NCI-H2081 (cell line): ENCODE measurements at regions not wholly inside any gene's neighbourhood (a gene's known extent, or its start where the extent isn't known, plus 50 kb on each side); places are given as distances from the start of the nearest gene placed in this dataset.

Experiments used
- DNase-seq, 2 experiments: peaks; one replicate each; lab custom pipeline; 2025; lab: John Stamatoyannopoulos, UW

DNA sequence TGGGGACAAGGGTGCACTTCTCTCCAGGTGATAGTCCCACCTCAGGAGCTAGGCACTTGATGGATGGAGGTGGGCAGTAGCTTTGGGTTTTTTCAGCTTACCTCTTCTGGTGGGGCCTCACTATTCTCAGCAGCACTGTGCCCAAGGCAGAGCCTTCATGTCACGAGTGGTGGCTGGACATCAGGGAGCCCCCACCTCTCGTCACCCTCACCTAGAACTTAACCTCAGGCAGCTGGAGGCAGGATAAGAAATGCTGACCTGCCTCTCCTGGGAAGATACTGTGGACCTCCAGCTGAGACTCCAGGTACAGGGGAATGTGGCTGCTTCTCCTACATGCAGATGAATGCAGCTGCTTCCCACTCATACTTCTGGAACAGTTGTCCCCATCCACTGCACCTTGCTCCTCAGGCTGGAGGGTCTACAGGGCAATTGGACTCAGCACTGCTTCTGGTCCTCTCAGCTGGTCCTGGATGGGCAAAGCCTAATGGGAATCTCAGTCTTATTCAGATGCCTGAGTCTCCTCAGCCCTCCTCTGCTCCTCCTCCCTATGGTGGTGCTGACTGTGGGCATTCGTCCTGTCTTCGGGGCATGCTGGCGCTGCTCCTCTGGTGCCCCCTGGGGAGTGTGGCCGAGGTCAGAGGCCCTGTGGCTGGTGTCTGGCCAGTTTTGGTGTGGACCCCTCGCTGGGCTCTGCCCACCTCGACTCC is 129.9 kb downstream of the KLF13 start:
- no peak for DNase-seq

DNA sequence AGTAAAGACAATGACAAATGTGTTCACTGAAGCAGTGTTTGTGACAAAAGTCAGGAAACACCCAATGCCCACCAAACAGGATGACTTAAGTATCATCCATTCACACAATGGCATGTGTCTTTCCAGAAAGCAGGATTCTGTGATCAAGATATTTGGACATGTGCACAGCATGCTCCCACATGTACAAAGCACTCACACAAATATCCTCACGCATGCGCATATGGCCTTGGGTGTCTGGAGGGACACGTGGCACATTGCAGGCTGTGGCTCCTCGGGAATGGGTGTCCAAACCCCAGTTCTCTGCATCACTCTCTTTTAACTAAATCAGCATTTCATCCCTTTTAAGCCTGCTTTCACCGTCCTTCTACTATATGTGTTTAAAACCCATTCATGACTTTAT is 130.5 kb downstream of the KLF13 start:
- DNase-seq = no peak

DNA sequence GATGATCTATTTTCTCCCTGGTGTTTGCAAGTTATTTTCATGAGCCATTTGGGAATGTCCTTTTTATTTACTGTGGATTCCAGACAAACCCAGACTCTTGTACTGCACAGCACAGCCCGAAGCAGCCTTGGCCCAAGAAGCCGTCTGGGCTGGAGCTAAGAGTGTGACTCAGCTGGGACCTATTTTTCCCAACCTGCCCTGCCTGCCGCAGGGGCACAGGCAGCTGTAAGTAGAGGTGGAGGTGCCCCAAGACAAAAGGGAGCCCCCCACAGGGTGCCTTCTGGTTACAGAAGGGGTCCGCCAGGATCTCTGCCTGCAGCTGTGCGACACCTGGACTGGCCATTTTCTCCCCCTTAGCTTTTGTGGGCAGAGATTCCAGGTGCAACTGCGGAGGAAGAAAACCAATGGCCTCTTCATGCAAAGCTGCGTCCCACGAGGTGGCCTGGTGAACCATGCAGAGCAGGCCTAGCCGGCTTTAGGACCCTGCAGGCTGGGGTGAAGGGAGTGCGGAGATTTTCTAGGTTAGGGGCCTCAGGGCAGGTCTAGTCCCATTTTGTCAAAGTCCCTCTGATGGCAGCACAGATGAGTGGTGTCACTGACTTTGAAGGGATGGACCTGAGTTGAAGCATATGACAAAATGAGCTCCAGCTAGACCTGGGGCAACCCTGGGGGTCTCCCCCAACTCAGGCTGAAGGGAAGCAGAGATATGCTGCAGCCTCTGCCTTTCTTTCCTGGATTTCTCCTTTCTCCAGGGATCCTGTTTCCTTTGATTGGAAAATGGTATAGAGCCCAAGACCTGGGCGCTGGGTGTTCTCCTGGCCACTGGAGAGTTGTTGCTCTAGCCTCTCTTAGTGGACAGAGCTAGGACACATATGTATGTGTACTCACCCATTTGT is 131.2 kb downstream of the KLF13 start:
- DNase-seq = no peak

DNA sequence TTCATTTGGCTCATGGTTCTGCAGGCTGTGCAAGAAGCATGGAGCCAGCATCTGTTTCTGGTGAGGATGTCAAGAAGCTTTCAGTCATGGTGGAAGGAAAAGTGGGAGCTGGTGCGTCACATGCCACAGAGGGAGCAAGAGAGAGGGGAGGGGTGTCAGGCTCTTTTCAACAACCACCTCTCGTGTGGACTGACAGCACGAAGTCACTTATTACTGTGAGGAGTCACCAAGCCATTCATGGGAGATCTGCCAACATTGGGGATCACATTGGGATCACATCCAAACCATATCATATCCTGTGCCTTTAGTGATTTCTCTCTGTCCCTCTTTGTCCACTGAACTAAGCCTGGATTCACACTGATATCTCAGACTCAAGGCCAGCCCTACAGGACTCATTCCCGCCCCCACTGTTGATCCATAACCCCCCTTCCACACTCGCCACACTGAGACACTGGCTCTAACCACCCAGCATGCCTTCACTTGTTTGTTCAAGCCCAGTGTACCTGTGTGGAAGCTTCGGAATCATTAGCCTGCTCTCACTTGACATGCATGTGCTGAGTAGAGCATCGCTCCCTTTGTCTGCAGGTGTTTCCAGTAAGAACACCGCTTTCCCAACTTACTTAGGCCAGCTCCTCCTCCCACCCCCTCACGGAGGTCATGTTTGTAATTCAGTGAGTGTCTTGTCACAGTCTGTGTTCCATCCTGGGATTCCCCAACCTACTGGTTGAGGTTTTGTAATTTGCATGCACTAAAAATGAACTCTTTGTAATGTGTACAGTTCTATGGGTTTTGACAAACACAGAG is 132.2 kb downstream of the KLF13 start:
- no peak for DNase-seq

DNA sequence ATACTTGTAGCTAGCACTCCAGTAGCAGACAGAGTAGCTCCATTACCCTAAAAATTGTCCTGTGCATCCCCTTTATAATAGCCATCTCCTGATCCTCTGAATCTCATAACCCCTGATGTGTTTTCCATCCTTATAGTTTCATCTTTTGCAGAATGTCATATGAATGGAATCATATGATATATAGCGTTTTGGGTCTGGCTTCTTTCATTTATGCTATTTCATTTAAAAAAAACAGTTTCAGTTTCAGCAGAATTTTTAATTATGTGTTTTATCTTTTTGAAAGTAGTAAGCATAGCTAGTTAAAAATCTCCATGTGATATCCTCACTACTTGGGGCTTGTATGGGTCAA is 132.7 kb downstream of the KLF13 start:
- no peak for DNase-seq

DNA sequence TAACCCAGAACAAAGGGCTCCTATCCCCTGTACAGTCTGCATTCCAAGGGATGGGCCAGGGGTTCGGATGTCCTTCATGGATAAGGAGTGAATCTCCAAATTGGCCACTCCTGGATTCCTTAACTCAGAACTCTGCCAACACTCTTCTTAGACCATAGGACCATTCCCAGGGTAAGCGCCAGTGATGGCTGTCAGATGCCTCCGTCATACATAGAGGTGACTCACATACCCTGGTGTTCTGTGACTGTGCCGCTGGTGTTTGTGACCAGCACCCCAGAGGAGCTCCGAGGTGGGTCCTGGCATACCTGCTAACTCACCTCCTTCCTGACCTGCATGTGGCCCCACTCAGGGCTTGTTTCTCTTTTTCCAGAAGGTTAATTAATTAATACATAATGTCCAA is 134.7 kb downstream of the KLF13 start:
- no peak for DNase-seq

DNA sequence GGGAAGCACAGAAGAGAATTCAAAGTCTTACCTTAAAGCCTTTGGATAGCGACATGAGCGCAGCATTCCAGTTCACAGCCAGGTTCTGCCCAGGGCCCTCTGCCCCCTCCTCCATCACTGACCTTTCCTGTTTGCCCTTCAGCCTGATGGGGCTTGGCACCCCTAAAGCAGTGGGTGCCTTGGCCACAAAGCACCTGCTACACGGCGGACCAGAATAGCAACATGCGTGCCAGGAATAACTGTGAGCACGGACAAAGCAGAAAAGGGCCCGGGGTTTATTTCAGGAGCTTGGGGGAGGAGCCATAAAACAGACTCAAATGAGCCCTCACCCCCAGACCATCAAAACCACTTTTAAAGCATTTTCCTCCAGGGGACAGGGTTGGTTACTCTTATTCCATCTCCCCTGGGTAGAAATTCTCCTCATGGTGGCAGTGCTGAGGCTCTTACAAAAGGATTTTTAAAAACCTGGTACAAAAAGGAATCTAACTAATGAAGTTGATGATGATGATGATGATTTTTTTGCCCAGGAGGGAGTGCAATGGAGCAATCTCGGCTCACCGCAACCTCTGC is 135.4 kb downstream of the KLF13 start:
- no peak for DNase-seq

DNA sequence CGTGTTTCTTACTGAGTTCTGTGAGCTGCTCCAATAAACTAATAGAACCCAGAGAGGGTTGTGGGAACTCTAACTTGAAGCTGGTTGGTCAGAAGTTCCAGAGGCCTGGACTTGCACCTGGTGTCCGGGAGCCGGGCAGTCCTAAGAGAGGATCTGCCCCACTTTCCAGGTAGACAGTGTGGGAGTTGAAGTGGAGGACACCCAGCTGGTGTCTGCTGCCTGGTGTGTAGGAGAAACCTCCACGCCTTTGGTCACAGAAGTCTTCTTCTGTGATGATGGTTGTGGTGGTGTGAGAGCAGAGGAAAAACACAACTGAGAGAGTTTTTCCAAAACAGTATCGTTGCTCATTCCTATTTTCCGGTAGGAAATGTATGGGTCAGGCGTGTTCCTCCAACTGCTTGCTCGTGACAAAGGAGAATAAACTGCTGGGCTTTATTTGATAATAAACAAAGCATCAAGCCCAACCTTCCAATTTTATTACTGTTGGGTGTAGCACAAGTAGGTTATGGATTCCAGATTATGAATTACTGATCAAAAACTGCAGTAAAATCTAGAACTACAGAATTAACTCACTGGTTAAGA is 137.0 kb downstream of the KLF13 start:
- no peak for DNase-seq

DNA sequence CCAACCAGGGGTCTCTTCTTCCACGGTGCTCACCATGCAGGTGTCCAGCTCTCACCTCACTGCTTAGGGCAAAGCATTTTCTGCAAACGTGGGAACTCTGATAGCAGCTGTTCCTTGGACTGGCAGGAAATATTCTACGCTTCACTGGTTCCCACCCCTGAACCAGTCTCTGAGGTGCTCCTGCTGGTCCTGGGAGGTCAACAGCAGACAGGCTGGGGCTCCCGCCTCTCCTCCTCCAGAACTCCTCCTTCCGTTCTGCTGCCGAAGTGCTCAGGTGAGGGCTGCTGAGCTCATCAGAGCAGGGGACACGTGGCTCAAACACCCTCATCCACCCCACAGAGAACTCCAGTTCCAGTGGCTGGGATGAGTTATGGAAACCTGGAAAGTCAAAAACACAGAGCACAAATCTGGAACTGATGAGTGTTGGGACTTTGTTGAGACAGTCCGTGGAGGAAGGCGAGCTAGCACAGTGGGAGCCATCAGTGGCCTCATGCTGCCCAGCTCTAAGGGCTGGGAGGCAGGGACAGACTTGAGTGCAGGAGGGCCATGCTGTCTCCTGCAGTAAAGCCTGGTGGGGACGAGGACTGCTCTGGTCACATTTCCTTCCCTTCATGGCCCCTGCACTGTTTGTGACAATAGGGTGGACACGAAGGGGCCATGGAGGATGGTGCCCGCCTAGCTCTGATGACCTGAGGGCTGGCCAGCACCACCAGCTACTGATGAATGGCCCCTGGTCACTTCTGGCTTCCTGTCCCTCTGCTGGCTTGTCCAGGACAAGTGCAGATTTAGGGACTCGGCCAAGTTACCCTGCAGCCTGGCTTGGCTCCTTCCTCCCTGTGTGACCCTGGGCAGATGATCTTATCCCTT is 137.8 kb downstream of the KLF13 start:
- no peak for DNase-seq

DNA sequence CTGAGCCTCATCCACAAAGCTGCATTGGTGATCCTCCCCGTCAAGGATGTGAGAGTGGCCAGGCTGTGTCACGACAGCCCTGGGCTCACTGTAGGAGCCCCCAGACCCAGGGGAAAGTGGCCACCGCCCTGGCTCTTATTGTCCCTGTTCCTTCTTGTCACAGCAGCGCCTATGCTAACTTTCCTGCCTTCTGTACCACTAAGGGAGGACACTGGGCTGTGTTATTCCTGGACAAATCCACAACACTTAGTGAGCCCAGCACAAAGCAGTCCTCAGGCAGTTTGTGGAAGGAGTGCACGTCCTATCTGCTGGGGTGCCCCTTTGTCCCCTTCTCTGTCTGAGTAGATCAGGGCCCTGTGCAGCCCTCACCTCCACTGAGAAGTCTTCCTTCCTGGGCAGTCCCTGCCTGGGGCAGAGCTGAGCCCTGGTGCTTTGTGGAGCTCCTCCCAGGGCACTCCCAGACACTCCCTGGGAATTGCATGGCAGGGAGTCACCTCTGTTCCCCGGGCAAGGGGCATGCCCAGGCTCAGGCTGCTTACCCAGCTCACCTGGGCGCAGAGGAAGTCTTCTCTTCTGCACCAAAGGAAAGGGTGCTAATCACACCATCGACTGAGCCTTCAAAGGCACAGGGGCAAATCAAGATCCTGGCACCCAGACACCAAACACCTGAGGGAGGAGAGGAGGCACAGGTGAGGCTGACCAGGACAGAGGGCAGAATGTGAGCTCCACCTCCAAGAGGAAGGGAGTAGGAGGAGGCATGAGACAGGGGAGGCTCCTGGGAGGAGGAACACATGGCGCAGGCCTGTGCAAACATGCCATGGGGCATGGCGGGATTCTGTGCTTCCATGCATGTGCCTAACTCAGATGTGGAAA is 138.7 kb downstream of the KLF13 start:
- no peak for DNase-seq

DNA sequence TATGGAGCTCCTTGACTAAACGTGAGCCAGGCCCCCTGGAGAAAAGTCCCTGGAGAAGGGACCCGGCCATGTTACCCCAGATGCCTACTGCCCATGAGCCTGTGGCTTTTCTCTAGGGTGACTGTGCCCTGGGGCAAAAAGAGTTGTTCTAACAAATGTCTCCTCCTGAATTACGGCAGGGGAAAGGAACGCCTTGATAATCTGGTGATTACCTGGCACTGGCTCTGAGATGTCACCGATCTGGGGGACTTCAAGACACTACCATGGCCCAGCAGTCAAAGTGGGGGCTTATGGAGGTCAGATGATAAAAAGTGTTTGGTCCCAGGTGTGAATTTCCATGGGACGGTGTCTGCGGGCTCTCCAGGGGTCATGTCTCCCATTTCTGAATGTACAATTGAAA is 140.7 kb downstream of the KLF13 start:
- DNase-seq = no peak

DNA sequence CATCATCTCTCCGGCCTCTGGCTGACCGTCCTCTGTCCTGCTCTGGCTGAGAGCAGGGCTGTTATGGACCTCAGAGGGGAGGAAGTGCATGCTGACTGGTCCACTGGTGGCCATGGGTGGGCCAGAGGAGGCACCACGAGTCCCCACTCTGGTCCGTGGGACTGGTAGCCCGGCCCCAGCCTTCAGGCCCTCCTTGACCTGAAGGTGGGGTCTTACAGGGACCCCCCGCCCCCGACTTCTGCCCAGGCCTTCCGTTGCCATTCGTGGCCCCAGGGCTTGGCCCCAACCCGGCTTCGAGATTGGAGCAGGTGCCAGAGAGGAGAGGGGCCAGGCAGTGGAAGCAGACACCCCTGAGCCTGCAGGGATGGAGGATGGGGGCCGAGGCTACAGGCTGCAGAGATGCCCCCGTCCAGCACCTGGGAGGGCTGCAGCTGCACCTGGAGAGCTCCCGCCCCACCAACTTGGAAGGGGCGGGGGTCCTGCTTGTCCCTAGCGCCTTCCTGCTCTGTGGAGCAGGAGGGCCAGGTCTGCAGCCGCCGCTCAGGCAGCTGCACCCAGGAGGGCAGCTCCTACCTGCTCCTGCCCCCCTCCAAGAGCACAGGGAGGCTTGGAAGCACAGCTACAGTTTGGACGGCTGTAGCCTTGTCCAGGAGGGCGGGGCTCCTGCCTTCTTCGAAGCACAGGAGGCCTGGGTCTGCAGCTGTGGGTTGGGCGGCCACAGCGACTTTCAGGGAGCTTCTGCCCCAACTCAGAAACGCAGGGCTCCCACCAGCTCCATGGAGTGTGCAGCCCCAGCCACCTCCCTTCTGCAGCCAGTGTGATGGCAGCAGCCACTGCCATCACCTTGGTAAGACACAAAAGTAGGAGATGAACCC is 142.5 kb downstream of the KLF13 start:
- DNase-seq = no peak

DNA sequence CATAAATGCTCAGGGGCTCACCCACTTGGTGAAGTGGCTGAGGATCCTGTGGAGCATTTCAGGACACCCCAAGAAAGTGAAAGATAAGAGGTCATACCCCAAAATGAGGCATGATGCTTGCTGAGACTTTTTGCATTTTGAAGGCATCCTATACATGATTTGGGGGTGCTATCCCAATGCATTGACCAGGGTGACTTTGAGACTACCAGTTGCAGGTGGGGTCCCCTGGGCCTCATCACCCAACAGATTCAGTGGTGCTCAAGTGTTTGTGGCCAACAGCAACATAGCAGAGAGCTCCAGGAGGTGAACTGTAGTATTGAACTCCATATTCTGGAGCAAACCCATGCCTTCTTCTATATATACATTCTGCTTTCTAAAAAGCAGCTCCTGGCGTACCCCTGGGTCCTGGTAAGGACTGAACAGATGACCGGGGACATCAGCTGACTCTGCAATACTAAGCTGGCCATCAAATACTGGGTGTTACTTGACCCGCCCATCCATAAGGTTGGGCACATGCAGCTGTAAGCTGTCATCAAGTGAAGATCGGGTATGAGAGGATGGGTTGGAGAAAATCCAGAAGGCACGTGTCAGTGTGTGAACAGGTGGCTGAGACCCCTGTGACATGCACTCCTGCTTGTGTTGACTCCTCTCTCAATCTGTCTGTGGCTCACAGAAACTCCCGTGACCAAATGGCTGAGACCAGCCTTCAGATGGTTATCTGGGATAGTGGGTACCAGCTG is 143.3 kb downstream of the KLF13 start:
- no peak for DNase-seq

DNA sequence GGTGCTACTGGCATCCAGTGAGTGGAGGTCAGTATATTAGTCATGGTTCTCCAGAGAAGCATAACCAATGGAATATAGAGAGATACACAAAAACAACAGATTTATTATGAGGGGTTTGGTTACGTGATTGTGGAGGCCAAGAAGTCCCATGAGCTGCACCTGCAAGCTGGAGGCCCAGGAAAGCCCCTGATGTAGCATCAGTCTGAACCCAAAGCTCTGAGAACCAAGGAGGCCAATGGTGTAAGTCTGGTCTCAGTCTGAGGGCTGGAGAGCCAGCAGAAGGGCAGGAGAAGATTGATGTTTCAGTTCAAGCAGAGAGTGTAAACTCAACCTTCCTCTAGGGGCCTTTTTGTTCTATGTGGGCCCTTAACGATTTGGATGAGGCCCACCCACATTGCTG is 144.1 kb downstream of the KLF13 start:
- no peak for DNase-seq

DNA sequence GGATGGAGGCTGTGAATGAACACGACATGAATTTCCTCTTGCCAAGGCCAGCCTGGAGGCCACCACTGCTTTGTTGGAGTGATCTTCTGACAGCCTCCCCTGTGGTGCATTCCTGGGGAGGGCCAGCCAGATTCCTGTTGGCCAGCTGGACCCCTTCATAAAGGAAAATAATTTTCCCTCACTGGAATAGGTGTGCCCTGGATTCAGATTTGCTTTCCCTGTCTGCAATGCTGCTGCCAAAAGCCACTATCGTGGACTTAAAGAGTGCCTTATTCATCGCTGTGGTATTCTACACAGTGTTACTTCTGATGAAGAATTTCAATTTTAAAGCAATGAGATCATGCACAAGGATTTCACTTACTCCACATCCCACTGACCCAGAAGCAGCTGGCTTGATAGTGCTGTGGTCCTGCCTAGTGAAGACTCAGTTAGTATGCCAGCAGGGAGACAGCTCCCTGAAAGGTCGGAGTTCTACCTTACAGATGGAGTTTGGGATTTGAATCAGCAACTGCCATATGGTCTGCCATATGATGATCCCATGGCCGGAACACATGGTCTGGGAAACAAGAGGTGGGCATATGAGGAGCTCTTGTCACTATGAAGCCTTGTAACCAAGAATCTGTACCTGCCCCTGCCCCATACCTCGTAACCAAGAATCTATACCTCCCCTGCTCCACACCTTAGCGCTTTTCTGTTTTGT is 145.2 kb downstream of the KLF13 start:
- DNase-seq = no peak

DNA sequence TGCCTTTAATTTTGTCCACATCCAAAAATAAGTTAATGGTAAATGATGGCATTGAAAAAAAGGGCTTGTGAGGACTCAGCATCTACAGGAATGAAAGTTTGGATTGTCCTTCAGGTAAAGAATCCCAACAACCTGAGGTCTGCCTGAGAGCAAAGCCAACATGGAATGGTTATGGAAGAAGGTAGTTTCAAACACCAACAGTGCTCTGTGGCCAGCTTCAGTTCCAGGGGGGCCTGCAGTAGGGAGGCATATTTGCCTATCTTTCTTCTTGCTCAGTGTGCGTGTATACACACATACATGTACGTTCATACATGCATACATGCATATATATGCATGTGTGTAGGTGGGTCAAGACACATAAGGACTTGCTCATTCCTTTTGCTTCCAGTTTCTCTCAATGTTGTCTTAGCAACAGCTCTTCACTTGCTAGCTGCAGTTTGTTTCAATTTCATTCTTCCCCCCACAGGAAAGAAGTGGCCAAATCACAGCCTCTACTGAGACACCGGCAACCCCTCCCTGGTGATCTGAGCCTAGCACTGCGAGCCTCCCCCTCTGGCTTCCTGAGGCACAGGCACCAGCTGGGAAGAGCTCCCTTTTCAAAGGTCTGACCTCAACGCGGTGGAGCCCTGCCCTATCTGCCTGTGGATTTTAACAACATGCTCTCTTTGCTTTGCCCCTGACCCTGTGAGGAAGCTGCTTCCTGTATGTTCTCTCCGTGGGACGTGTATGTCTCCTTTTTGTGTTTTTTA is 146.2 kb downstream of the KLF13 start:
- no peak for DNase-seq
